ENCODE measurements at regions not wholly inside any gene's neighbourhood (a gene's known extent, or its start where the extent isn't known, plus 50 kb on each side); places are given as distances from the start of the nearest gene placed in this dataset.

GRCh38 chrX:7447801-7448499 lies 300.0 kb upstream of the PUDP start:
- Mint-ChIP-seq H3K4me1 (ENCODE audit: unreplicated experiment) (no peaks in the 10 kb centered on the region), H3K27ac (ENCODE audit: unreplicated experiment) (no peak overlapping the region), H3K4me3 (ENCODE audit: unreplicated experiment) (no peak overlapping the region), H3K36me3 (ENCODE audit: unreplicated experiment) (no peaks in the 10 kb centered on the region), H3K27me3 (ENCODE audit: unreplicated experiment) (peaks cover 9% of the 10 kb centered on the region), H3K9me3 (ENCODE audit: unreplicated experiment) (no peaks in the 10 kb centered on the region)
- TF ChIP-seq CTCF (IDR thresholded peaks at IDR 0.05), result no peak
- no peak for DNase-seq (ENCODE audit: extremely low spot score, unreplicated experiment)

- no peak for DNase-seq (ENCODE audit: extremely low spot score, unreplicated experiment)
- Mint-ChIP-seq H3K4me1 (ENCODE audit: unreplicated experiment) (no peaks in the 10 kb centered on the region), H3K27me3 (ENCODE audit: unreplicated experiment) (peaks cover 9% of the 10 kb centered on the region), H3K36me3 (ENCODE audit: unreplicated experiment) (no peaks in the 10 kb centered on the region), H3K4me3 (ENCODE audit: unreplicated experiment) (no peak overlapping the region), H3K9me3 (ENCODE audit: unreplicated experiment) (no peaks in the 10 kb centered on the region), H3K27ac (ENCODE audit: unreplicated experiment) (no peak overlapping the region)
- no peak for TF ChIP-seq CTCF (IDR thresholded peaks at IDR 0.05)
Observed at GRCh38 chrX:7446815-7447214, 298.9 kb upstream of the PUDP start.

- Mint-ChIP-seq H3K36me3 (ENCODE audit: unreplicated experiment) (no peaks in the 10 kb centered on the region), H3K27me3 (ENCODE audit: unreplicated experiment) (peaks cover 8% of the 10 kb centered on the region), H3K4me3 (ENCODE audit: unreplicated experiment) (no peak overlapping the region), H3K9me3 (ENCODE audit: unreplicated experiment) (peaks cover 10% of the 10 kb centered on the region), H3K27ac (ENCODE audit: unreplicated experiment) (no peak overlapping the region), H3K4me1 (ENCODE audit: unreplicated experiment) (no peaks in the 10 kb centered on the region)
- DNase-seq (ENCODE audit: extremely low spot score, unreplicated experiment), result no peak
- TF ChIP-seq CTCF (IDR thresholded peaks at IDR 0.05), result no peak
Observed at GRCh38 chrX:7444967-7445366, 297.0 kb upstream of the PUDP start.

- Mint-ChIP-seq H3K4me3 (ENCODE audit: unreplicated experiment) (no peak overlapping the region), H3K36me3 (ENCODE audit: unreplicated experiment) (no peaks in the 10 kb centered on the region), H3K27ac (ENCODE audit: unreplicated experiment) (no peak overlapping the region), H3K4me1 (ENCODE audit: unreplicated experiment) (no peaks in the 10 kb centered on the region), H3K9me3 (ENCODE audit: unreplicated experiment) (peaks cover 10% of the 10 kb centered on the region), H3K27me3 (ENCODE audit: unreplicated experiment) (peaks cover 3% of the 10 kb centered on the region)
- no peak for DNase-seq (ENCODE audit: extremely low spot score, unreplicated experiment)
- TF ChIP-seq CTCF (IDR thresholded peaks at IDR 0.05), result no peak
Observed at GRCh38 chrX:7441586-7441985, 293.6 kb upstream of the PUDP start.

- Mint-ChIP-seq H3K4me3 (ENCODE audit: unreplicated experiment) (no peak overlapping the region), H3K4me1 (ENCODE audit: unreplicated experiment) (peaks cover 24% of the 10 kb centered on the region), H3K27ac (ENCODE audit: unreplicated experiment) (no peak overlapping the region), H3K9me3 (ENCODE audit: unreplicated experiment) (peaks cover 8% of the 10 kb centered on the region), H3K27me3 (ENCODE audit: unreplicated experiment) (peaks cover 4% of the 10 kb centered on the region), H3K36me3 (ENCODE audit: unreplicated experiment) (no peaks in the 10 kb centered on the region)
- no peak for DNase-seq (ENCODE audit: extremely low spot score, unreplicated experiment)
- TF ChIP-seq CTCF (IDR thresholded peaks at IDR 0.05), result no peak
Observed at GRCh38 chrX:7435822-7436221, 287.9 kb upstream of the PUDP start.
